HCEC 1CT (cell line): ENCODE measurements at regions not wholly inside any gene's neighbourhood (a gene's known extent, or its start where the extent isn't known, plus 50 kb on each side); places are given as distances from the start of the nearest gene placed in this dataset.

Source experiments
- DNase-seq: peaks from one replicate; pipeline ENCODE4 v3.0.0-alpha.2; 2017

DNA sequence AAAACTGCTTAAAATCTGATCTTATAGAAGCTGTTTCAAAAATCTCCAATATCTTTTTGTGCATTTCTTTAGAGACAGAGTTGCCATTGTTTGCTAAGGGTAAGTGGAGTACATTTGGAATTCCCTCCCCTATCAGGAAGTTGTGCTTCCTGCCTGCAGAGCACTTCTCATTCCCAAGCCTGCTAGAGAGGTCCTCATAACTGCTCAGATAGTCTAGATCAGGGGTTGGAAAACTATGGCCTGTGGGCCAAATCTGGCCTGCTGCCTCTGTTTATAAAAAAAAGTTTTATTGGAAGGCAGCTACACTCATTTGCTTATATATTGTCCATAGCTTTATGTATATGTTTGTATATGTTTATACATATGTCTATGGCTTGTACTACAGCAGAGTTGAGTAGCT is 333.7 kb upstream of the PROK2 start:
- no peak for DNase-seq

GRCh38 chr3:72116226-72116625 is 331.3 kb upstream of the PROK2 start:
- DNase-seq: no peak

GRCh38 chr3:72115307-72115706 is 330.4 kb upstream of the PROK2 start:
- DNase-seq: no peak

DNA sequence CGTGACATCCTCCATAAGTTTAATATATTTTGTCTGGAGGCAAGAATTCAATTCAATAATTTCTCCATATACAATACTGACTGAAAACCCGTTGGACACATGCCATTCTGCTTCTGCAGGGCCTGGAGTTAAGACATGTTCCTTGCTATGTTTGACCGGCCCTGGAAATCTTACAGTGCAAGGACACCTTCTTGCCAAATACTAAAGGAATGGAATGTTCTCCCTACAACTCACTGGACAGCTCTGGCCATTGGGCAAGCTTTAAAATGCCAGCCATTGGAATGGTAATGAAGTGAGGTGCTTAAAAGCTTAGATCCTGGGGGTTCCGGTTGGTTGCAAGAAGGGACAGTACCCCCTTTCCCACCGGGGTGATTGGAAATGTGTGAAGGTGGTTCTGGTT is 329.8 kb upstream of the PROK2 start:
- no peak for DNase-seq

DNA sequence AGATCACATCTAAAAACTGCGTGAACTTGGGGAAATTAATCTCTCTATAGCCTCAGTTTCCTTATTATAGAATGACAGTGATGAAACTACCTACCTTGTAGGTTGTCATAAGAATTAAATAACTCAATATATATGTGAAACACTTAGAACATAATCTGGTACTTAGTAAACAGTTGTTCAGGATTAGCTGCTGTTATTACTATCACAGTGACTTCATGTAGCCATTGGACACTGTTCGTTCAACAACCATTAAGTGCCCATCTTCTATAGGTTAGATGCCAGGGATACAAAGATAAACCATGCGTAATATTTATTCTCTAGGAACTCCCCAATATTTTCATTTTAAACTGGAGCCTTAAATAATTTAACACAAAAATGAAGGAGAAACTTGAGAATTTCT is 329.0 kb upstream of the PROK2 start:
- no peak for DNase-seq

DNA sequence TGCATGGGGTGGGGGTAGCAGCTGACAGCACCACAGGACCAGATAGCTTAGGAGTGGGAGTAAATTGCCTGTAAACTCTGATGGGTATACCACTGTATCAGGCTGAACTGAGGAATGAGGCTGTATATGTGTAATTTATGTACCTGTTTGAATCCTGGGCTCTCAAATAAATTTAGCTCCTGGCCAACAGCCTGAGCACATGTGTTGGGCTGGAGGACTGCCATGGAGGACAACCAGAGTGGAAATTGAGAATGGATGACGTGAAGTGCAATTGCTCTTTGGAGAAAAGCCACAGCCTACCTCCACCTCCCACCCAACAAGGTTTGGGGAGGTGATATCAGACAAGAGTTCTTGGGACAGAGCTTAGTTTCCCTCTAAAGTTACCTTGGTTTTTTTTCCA is 328.6 kb upstream of the PROK2 start:
- DNase-seq: no peak

DNA sequence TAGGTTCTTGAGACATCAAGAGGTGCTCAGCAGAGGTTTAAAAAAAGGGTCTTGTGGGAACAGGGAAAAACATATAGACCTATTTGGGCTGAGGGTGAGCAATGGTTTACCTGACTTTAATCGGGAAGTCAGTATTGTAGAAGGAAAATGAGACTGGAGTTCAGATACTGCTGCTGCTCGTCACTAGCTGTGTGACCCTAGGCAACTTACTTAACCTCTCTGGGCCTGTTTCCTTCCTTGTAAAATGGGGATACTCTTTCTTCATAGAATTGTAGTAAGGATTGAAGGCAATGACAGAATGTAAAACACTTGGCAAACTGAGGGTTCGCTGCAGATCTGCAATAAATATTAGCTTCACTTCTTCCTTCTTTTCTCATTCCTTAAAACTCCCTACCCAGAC is 327.5 kb upstream of the PROK2 start:
- no peak for DNase-seq

DNA sequence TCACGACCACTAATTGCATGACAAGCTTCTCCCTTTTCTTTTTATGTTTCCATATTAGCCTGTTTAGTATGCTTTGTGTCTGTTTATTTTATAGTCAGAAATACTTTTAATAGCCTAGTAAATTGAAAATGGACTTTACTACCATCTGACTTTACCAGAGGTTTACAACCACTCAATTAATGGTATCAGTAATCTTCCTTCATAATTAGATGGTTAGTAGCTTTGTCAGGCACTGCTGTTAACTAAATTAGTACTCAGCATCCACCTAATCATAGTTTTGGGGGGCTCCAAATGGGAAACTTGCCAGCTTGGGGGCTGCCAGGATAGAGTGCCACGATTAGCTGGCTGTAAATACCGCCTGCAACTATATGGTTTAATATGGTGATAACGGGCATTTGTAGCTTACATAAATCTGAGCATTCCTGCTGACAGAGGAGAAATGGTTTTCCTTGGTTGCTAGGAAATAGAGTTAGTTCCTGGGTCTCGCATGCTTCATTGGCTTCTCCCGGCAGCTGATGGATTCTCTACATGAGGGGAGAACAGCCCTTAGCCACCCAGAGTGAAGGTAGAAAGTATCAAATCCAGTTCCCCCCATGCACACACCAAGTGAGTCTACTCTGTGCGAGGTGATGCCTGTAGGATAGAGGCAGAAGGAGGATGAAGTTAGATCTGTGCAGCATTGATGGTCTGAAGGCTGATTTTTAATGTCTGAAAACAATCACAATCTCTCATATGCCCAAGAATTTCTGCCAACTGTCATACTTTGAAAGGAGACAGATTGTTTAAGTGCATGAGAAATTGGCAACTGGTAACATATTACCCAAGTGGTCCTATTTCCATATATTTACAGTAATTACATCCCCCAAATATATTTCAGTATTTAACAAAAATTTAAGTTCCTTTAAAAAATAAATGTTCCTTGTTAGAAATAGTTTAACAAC is 326.6 kb upstream of the PROK2 start:
- no peak for DNase-seq

DNA sequence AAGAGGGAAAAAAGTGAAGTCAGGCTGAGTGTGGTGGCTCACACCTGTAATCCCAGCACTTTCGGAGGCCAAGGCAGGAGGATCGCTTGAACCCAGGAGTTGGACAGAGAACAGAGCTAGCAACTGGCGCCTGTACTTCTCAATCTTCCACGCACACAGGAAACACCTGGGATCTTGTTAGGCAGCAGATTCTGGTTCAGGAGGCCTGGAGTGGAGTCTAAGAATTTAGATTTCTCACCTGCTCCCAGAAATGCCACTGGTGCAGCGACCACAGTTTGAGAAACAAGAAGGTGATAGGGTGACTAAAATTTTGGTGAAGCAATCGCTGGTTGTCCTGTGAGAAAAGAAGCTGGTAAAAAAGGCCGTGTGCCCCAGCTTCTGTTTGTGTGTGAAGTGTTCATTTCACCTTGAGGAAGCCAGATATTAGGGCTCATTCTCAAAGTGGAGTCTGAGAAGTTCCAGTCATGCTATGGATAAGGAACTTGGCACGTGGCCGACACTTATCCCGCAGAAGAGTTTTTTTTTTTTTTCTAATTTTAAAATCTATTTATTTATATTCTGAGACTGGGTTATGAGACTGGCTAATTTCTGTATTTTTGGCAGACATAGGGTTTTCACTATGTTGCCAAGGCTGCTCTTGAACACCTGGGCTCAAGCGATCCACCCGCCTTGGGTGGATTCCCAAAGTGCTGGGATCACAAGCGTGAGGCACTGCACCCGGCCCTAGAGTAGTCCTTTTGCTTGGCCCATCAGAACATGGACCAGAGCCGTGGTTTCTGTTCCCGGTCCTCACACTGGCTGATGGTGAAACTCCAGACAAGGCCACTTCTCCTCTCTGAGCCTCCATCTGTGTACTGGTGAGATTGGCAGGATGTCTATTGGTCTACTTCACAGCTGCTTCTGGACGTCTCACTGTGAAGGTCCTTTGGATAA is 324.6 kb upstream of the PROK2 start:
- DNase-seq: no peak

DNA sequence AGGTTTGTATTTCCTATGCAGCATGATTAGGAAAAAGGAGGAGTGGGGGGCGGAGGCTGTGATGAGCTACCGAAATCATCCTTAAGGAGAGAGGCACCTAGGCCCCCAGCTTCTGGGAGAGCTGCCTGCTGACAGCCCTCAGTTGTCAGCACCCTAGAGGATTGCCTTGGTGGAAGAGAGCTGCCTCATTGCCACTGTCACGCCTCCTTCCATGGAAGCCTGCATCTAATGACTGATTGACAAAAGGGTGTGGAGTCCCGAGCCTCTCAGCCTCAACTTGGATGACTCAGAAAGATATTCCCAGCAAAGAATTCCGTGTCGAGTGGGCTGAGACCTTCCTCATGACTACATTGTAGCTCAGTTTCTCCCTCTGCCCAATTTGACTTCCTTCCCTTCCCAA is 320.4 kb upstream of the PROK2 start:
- no peak for DNase-seq

DNA sequence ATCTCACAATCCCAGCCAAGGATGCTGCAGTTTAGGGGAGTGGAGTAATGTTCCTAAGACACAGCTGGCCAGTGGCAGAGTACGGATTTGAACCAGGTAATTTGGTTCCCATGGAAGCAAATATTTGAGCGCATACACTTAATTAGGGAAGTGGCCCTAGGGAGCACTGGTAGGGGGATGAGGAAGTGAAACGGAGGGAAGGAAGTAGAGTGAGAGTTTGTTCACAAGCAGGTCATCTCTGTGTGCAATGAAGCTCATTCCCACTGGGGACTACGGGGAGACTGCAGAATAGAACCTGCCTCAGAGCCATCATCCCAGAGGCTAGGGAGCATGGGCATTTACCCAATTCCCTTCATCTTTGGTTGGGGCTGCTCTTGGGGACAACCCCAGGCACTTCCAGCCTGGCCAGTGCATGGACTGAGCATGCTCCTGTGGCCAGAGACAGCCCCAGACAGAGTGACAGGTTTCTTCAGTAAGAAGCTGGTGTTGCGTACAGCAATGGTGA is 317.2 kb upstream of the PROK2 start:
- no peak for DNase-seq

DNA sequence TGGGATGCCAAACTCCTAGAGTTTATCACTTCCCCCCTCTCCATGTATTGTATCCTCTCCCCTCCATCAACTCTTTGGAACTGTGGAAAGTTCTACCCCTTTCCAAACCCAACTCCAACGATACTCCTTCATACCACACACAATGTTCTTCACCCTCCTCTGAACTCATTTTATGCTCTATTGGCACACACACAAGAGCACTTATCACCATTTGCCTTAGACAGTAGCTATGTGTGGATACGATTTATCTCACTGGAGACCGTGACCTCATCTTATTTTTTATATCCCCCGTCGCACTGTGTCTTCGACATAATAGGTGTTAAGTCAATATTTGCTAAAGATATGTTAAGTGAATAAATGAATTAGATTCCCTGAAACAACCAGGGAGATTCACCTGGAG is 316.5 kb upstream of the PROK2 start:
- DNase-seq: no peak

- DNase-seq: peak; percentile 47
These were observed 315.7 kb upstream of the PROK2 start for GRCh38 chr3:72100601-72101187.

- DNase-seq: no peak
These were observed 315.1 kb upstream of the PROK2 start for GRCh38 chr3:72100080-72100511.

- DNase-seq: no peak
These were observed 314.6 kb upstream of the PROK2 start for GRCh38 chr3:72099326-72100079.

DNA sequence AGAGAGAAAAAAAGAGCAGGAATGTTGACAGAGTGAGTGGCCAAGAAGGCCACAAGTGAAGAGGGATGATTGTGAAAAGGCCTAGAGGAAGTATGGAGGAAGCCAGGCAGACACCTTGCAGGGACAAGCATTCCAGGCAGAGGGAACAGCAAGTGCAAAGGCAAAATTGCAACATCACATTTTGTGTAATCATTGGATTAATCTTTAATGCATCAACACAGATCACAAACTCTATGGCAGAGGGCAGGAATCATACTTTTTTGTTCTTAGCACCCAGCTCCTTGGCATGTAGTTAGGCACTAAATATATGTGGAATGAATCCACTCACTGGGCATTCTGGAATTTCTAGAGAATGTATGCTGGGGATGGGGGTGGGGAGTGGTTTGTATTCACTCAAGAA is 312.1 kb upstream of the PROK2 start:
- DNase-seq: no peak

DNA sequence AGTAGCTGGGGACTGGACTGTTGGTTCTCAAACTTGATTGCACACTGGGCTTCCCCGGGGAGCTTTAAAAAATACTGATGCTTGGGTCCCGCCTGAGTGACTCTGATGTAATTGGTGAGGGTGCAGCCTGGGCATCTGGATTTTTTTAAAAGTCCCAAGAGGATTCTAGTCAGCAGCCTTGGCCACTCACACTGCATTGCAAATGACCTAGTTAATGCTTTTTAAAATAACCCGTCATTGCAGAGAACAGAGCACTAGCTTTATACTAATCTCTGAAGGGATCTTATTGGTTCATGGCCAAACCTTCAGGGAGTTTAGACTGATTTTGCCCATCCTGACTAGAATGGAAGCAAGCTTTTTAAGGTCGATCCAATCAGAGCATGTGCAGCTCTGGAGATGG is 310.6 kb upstream of the PROK2 start:
- no peak for DNase-seq

- no peak for DNase-seq
These were observed 309.0 kb upstream of the PROK2 start for GRCh38 chr3:72093992-72094334.

DNA sequence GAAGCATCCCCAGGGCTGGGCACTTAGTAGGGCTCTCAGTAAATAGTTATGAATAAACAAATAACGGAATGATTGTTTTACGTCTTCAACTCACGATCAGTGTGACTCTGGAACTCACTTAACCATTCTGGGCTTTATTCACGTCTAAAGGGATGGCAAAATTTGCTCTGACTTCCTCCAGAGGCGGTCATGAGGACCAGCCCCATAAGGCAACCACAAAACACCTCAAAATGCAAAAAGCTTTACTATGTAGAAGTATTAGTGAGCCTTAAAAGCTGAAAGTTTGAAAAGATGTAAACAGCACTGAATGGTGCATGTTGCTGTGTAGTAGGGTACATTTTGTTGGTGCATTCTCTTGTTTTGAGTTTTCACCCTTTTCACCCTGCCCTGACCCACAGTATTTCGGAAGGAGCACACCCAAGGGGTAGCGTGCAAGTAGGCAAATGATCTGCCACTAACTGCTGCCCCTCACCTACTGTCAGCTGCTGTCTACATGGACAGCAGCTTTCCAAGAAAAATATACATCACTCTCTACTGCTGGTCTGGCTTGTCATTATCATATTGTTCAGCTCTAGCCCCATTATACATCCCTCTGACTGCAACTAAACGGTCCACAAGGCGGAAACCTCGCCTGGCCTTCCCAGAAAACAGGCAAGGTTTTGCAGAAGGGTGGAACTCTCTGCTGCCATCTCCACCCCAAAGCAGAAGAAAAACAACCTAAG is 308.5 kb upstream of the PROK2 start:
- no peak for DNase-seq

- no peak for DNase-seq
These were observed 307.8 kb upstream of the PROK2 start for GRCh38 chr3:72092778-72093177.

- DNase-seq: no peak
These were observed 303.6 kb upstream of the PROK2 start for GRCh38 chr3:72088486-72089025.

GRCh38 chr3:72087420-72087819 is 302.5 kb upstream of the PROK2 start:
- DNase-seq: no peak
